HG03439 (cell line): ENCODE measurements at regions not wholly inside any gene's neighbourhood (a gene's known extent, or its start where the extent isn't known, plus 50 kb on each side); places are given as distances from the start of the nearest gene placed in this dataset.
"Not testable (repeated sequence)": the region's sequence is repeated elsewhere in the genome, so short reads cannot be mapped to it uniquely, and the experiment has no call there.

Experiments used
- ATAC-seq: cut with Tn5 transposase; IDR thresholded peaks from one replicate; pipeline ENCODE4 v1.9.1; 2021; ENCODE audit warnings: mild to moderate bottlenecking, moderate library complexity; ENCODE audit not compliant: unreplicated experiment

- no peak for ATAC-seq
These were observed 746.9 kb upstream of the NRXN1 start for GRCh38 chr2:51778806-51779205.

GRCh38 chr2:51774606-51775005 lies 742.7 kb upstream of the NRXN1 start:
- ATAC-seq = not testable (repeated sequence)

- ATAC-seq = no peak
These were observed 728.5 kb upstream of the NRXN1 start for GRCh38 chr2:51760441-51760840.

- ATAC-seq = no peak
These were observed 726.1 kb upstream of the NRXN1 start for GRCh38 chr2:51758081-51758480.

GRCh38 chr2:51734115-51734514 lies 702.2 kb upstream of the NRXN1 start:
- no peak for ATAC-seq

- ATAC-seq = no peak
These were observed 691.8 kb upstream of the NRXN1 start for GRCh38 chr2:51723691-51724090.

GRCh38 chr2:51722311-51722710 lies 690.4 kb upstream of the NRXN1 start:
- no peak for ATAC-seq

- ATAC-seq = no peak
These were observed 688.9 kb upstream of the NRXN1 start for GRCh38 chr2:51720826-51721225.

- ATAC-seq = no peak
These were observed 686.9 kb upstream of the NRXN1 start for GRCh38 chr2:51718881-51719280.

- no peak for ATAC-seq
These were observed 685.4 kb upstream of the NRXN1 start for GRCh38 chr2:51717312-51717711.

- no peak for ATAC-seq
These were observed 679.8 kb upstream of the NRXN1 start for GRCh38 chr2:51711766-51712165.

GRCh38 chr2:51710222-51710621 lies 678.3 kb upstream of the NRXN1 start:
- peak; percentile 92 for ATAC-seq

GRCh38 chr2:51707625-51708024 lies 675.7 kb upstream of the NRXN1 start:
- ATAC-seq = no peak

- no peak for ATAC-seq
These were observed 674.3 kb upstream of the NRXN1 start for GRCh38 chr2:51706220-51706619.

- ATAC-seq = no peak
These were observed 673.5 kb upstream of the NRXN1 start for GRCh38 chr2:51705417-51705816.

- no peak for ATAC-seq
These were observed 666.1 kb upstream of the NRXN1 start for GRCh38 chr2:51698021-51698420.

- no peak for ATAC-seq
These were observed 665.2 kb upstream of the NRXN1 start for GRCh38 chr2:51697095-51697494.

- ATAC-seq = no peak
These were observed 663.6 kb upstream of the NRXN1 start for GRCh38 chr2:51695531-51695930.

- no peak for ATAC-seq
These were observed 661.7 kb upstream of the NRXN1 start for GRCh38 chr2:51693640-51694039.

GRCh38 chr2:51681854-51682253 lies 649.9 kb upstream of the NRXN1 start:
- no peak for ATAC-seq

GRCh38 chr2:51673628-51674027 lies 641.7 kb upstream of the NRXN1 start:
- ATAC-seq = no peak

GRCh38 chr2:51667679-51668078 lies 635.7 kb upstream of the NRXN1 start:
- no peak for ATAC-seq

- no peak for ATAC-seq
These were observed 630.3 kb upstream of the NRXN1 start for GRCh38 chr2:51662187-51662586.

- no peak for ATAC-seq
These were observed 625.9 kb upstream of the NRXN1 start for GRCh38 chr2:51657849-51658248.
